ENCODE measurements at regions not wholly inside any gene's neighbourhood (a gene's known extent, or its start where the extent isn't known, plus 50 kb on each side); places are given as distances from the start of the nearest gene placed in this dataset.

- 69% methylated on average over 14 of the region's 30 CpGs for WGBS (ENCODE audit: insufficient coverage, low coverage, low lambda C conversion rate, missing lambda C conversion rate)
- no peak for DNase-seq
Observed at GRCh38 chr9:135308821-135309762, 170.5 kb upstream of the PPP1R26 start.

GRCh38 chr9:135309763-135310125 is 169.8 kb upstream of the PPP1R26 start:
- Histone ChIP-seq H3K27ac (no peak overlapping the region), H3K9me3 (no peaks in the 10 kb centered on the region), H3K27me3 (no peaks in the 10 kb centered on the region), H3K4me3 (no peak overlapping the region), H3K36me3 (no peaks in the 10 kb centered on the region), H3K4me1 (no peaks in the 10 kb centered on the region)
- 94% methylated on average over 3 of the region's 11 CpGs for WGBS (ENCODE audit: insufficient coverage, low coverage, low lambda C conversion rate, missing lambda C conversion rate)
- no peak for ATAC-seq
- DNase-seq, result no peak
- TF ChIP-seq CTCF (IDR thresholded peaks at IDR 0.05) (no peak), POLR2A (IDR thresholded peaks at IDR 0.05) (no peak)
- intact Hi-C loops (cut with DNase I), result no loop called here

More at GRCh38 chr9:135308821-135309762, 170.5 kb upstream of the PPP1R26 start:
- Histone ChIP-seq H3K4me3 (no peak overlapping the region), H3K36me3 (no peaks in the 10 kb centered on the region), H3K27me3 (no peaks in the 10 kb centered on the region), H3K27ac (no peak overlapping the region), H3K4me1 (no peaks in the 10 kb centered on the region), H3K9me3 (no peaks in the 10 kb centered on the region)
- intact Hi-C loops (cut with DNase I), result no loop called here
- TF ChIP-seq POLR2A (IDR thresholded peaks at IDR 0.05), result no peak
- no peak for TF ChIP-seq CTCF (IDR thresholded peaks at IDR 0.05)
- no peak for ATAC-seq

GRCh38 chr9:135310134-135310533 is 169.4 kb upstream of the PPP1R26 start:
- Histone ChIP-seq H3K36me3 (no peaks in the 10 kb centered on the region), H3K4me3 (no peak overlapping the region), H3K4me1 (no peaks in the 10 kb centered on the region), H3K27ac (no peak overlapping the region), H3K9me3 (no peaks in the 10 kb centered on the region), H3K27me3 (no peaks in the 10 kb centered on the region)
- intact Hi-C loops (cut with DNase I), result no loop called here
- WGBS (ENCODE audit: insufficient coverage, low coverage, low lambda C conversion rate, missing lambda C conversion rate), result 62% methylated on average over 4 of the region's 8 CpGs
- ATAC-seq (no peak), DNase-seq (no peak)
- TF ChIP-seq CTCF (IDR thresholded peaks at IDR 0.05) (no peak), POLR2A (IDR thresholded peaks at IDR 0.05) (no peak)

- no peaks in the 10 kb centered on the region for H3K9me3 ChIP-seq
- WGBS (ENCODE audit: insufficient coverage, low coverage, low lambda C conversion rate, missing lambda C conversion rate), result 83% methylated on average over 8 of the region's 9 CpGs
- H3K4me1 ChIP-seq, result no peaks in the 10 kb centered on the region
- intact Hi-C loops (cut with DNase I), result no loop called here
- H3K27me3 ChIP-seq, result no peaks in the 10 kb centered on the region
- DNase-seq, result no peak
- no peak for TF ChIP-seq POLR2A (IDR thresholded peaks at IDR 0.05)
- TF ChIP-seq CTCF (IDR thresholded peaks at IDR 0.05), result no peak
- H3K4me3 ChIP-seq, result no peak overlapping the region
- H3K36me3 ChIP-seq, result no peaks in the 10 kb centered on the region
- no peak overlapping the region for H3K27ac ChIP-seq
- no peak for ATAC-seq
Observed at GRCh38 chr9:135315572-135315971, 164.0 kb upstream of the PPP1R26 start.

All from right lobe of liver (tissue), 6 donors.